IMR-90 (cell line): ENCODE measurements at regions not wholly inside any gene's neighbourhood (a gene's known extent, or its start where the extent isn't known, plus 50 kb on each side); places are given as distances from the start of the nearest gene placed in this dataset.

Source experiments
- BHLHE40 ChIP-seq: fragments of 150-350 bp; IDR thresholded peaks from 2 replicates; pipeline ENCODE4 v1.6.1; 2016; ENCODE audit warnings: mild to moderate bottlenecking, low read depth, low read length
- CHD1 ChIP-seq: IDR thresholded peaks from 2 replicates; pipeline ENCODE4 v1.6.1; 2012; ENCODE audit warnings: low read depth, low read length, improper control_type of control experiment
- FOS ChIP-seq: fragments of 150-350 bp; IDR thresholded peaks from 2 replicates; pipeline ENCODE4 v1.6.1; 2016; ENCODE audit warnings: low read depth, low read length
- MXI1 ChIP-seq: IDR thresholded peaks from 2 replicates; pipeline ENCODE4 v1.6.1; 2012; ENCODE audit warnings: low read depth, mild to moderate bottlenecking, low read length, moderate library complexity, borderline replicate concordance
- POLR2A ChIP-seq: IDR thresholded peaks from 2 replicates; pipeline ENCODE4 v1.6.1; 2012; ENCODE audit warnings: mild to moderate bottlenecking, low read depth, low read length
- RCOR1 ChIP-seq: IDR thresholded peaks from 2 replicates; pipeline ENCODE4 v1.6.1; 2012; ENCODE audit warnings: mild to moderate bottlenecking, low read length, improper control_type of control experiment; ENCODE audit not compliant: insufficient replicate concordance
- RFX5 ChIP-seq: IDR thresholded peaks from 2 replicates; pipeline ENCODE4 v1.8.0; 2012; ENCODE audit warnings: low read depth, mild to moderate bottlenecking, low read length, moderate library complexity
- SMC3 ChIP-seq: fragments of 150-350 bp; IDR thresholded peaks from 2 replicates; pipeline ENCODE4 v1.6.1; 2016; ENCODE audit warnings: low read depth, mild to moderate bottlenecking, antibody characterized with exemption, low read length, moderate library complexity
- TF ChIP-seq, protein P1 (sequence below): conservative IDR thresholded peaks from 2 replicates; pipeline ENCODE4 v1.5.1; 2012; ENCODE audit warnings: mild to moderate bottlenecking, low read depth, low read length, improper control_type of control experiment
- TF ChIP-seq, protein P2 (sequence below): fragments of 150-350 bp; IDR thresholded peaks from 2 replicates; pipeline ENCODE4 v1.6.1; 2017; ENCODE audit warnings: mild to moderate bottlenecking, antibody characterized with exemption, low read length, low read depth
- TF ChIP-seq, protein P3 (sequence below): fragments of 150-350 bp; IDR thresholded peaks from 2 replicates; pipeline ENCODE4 v1.6.1; 2016; ENCODE audit warnings: low read depth, mild to moderate bottlenecking, low read length, moderate library complexity, borderline replicate concordance

DNA sequence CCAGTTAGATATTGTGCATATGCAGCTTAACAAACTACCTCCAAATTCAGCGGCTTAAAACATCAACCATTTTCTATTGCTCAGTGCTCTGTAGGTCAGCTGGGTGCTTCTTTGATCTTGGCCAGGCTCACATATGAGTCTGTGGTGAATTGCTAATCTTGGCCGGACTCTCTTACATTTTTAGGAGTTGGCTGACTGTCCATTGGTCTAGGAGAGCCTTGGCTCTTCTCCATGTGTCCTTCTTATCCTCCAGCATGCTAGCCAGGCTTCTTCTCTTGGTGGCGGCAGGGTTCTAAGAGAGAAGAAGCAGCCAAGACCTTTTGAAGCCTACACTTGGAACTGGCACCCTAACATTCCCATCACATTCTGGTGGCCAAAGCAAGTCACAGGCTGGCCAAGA lies 174.3 kb upstream of the PWP1 start:
- TF ChIP-seq, protein P1, sequence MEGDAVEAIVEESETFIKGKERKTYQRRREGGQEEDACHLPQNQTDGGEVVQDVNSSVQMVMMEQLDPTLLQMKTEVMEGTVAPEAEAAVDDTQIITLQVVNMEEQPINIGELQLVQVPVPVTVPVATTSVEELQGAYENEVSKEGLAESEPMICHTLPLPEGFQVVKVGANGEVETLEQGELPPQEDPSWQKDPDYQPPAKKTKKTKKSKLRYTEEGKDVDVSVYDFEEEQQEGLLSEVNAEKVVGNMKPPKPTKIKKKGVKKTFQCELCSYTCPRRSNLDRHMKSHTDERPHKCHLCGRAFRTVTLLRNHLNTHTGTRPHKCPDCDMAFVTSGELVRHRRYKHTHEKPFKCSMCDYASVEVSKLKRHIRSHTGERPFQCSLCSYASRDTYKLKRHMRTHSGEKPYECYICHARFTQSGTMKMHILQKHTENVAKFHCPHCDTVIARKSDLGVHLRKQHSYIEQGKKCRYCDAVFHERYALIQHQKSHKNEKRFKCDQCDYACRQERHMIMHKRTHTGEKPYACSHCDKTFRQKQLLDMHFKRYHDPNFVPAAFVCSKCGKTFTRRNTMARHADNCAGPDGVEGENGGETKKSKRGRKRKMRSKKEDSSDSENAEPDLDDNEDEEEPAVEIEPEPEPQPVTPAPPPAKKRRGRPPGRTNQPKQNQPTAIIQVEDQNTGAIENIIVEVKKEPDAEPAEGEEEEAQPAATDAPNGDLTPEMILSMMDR = no peak
- TF ChIP-seq MXI1 (no peak), SMC3 (no peak), CHD1 (no peak), FOS (no peak), BHLHE40 (no peak), RCOR1 (no peak), POLR2A (no peak), RFX5 (no peak)
- TF ChIP-seq, protein P2, sequence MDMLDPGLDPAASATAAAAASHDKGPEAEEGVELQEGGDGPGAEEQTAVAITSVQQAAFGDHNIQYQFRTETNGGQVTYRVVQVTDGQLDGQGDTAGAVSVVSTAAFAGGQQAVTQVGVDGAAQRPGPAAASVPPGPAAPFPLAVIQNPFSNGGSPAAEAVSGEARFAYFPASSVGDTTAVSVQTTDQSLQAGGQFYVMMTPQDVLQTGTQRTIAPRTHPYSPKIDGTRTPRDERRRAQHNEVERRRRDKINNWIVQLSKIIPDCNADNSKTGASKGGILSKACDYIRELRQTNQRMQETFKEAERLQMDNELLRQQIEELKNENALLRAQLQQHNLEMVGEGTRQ = no peak
- TF ChIP-seq, protein P3, sequence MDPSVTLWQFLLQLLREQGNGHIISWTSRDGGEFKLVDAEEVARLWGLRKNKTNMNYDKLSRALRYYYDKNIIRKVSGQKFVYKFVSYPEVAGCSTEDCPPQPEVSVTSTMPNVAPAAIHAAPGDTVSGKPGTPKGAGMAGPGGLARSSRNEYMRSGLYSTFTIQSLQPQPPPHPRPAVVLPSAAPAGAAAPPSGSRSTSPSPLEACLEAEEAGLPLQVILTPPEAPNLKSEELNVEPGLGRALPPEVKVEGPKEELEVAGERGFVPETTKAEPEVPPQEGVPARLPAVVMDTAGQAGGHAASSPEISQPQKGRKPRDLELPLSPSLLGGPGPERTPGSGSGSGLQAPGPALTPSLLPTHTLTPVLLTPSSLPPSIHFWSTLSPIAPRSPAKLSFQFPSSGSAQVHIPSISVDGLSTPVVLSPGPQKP = no peak
